ENCODE measurements at regions not wholly inside any gene's neighbourhood (a gene's known extent, or its start where the extent isn't known, plus 50 kb on each side); places are given as distances from the start of the nearest gene placed in this dataset.

DNA sequence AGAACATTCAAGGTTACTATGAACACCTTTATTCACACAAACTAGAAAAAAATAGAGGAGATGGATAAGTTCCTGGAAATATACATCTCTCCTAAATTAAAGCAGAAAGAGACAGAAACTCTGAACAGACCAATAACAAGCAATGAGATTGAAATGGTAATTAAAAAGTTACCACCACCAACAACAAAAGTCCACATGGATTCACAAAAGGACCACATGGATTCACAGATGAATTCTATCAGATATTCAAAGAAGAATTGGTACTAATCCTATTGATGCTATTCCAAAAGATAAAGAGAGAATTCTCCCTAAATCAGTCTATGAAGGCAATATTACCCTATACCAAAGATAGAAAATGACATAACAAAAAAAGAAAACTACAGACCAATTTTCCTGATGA lies 518.9 kb downstream of the PRDM9 start:
- no peaks in the 10 kb centered on the region for H3K79me2 ChIP-seq (ENCODE audit: insufficient read depth, low read length)
- no peaks in the 10 kb centered on the region for H4K20me1 ChIP-seq (ENCODE audit: insufficient read depth, low read length, poor library complexity, severe bottlenecking)
- no peak overlapping the region for H3K4me3 ChIP-seq (ENCODE audit: low read length, poor library complexity, severe bottlenecking)
- TF ChIP-seq, protein P1, sequence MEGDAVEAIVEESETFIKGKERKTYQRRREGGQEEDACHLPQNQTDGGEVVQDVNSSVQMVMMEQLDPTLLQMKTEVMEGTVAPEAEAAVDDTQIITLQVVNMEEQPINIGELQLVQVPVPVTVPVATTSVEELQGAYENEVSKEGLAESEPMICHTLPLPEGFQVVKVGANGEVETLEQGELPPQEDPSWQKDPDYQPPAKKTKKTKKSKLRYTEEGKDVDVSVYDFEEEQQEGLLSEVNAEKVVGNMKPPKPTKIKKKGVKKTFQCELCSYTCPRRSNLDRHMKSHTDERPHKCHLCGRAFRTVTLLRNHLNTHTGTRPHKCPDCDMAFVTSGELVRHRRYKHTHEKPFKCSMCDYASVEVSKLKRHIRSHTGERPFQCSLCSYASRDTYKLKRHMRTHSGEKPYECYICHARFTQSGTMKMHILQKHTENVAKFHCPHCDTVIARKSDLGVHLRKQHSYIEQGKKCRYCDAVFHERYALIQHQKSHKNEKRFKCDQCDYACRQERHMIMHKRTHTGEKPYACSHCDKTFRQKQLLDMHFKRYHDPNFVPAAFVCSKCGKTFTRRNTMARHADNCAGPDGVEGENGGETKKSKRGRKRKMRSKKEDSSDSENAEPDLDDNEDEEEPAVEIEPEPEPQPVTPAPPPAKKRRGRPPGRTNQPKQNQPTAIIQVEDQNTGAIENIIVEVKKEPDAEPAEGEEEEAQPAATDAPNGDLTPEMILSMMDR (conservative IDR thresholded peaks at IDR 0.05; ENCODE audit: low read length) = no peak
- TF ChIP-seq EZH2phosphoT487 (IDR thresholded peaks at IDR 0.05; ENCODE audit: borderline replicate concordance) = no peak
- no peaks in the 10 kb centered on the region for H3K27me3 ChIP-seq (ENCODE audit: insufficient read depth, low read length, poor library complexity, severe bottlenecking)
- H3K36me3 ChIP-seq (ENCODE audit: insufficient read depth, low read length) = no peaks in the 10 kb centered on the region
- no peaks in the 10 kb centered on the region for H3K9me2 ChIP-seq (replicated peaks; ENCODE audit: low read depth, low read length)
- no peaks in the 10 kb centered on the region for H3F3A ChIP-seq (ENCODE audit: low read depth)
- H3K4me2 ChIP-seq (ENCODE audit: low read depth, low read length, poor library complexity, severe bottlenecking) = no peak overlapping the region
- H2AFZ ChIP-seq (ENCODE audit: low read length) = no peak overlapping the region
- no peaks in the 10 kb centered on the region for H3K4me1 ChIP-seq (ENCODE audit: insufficient read depth, low read length, poor library complexity, severe bottlenecking)
- no peaks in the 10 kb centered on the region for H3K9me3 ChIP-seq (ENCODE audit: insufficient read depth, low read depth, low read length)
- H3K9ac ChIP-seq (ENCODE audit: low read depth, low read length, poor library complexity, severe bottlenecking) = no peak overlapping the region

DNA sequence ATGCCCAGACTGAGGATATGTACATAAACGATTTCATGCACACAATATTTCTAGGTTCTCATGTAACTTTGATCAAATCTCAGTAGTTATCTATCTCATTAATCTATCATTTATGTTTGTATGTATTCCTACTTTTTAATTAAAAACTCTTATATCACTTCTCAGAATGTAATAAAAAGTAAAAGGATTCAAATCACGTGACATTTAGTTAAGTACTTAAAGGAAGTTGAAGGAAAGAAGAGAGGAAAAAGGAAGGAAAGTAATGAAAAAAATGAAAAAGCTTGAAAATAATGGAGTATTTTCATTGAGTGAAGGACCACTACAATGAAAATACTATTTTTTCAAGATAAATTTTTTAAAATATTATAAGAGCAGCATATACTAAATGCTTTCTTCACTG lies 535.3 kb downstream of the PRDM9 start:
- H3K4me3 ChIP-seq (ENCODE audit: low read length, poor library complexity, severe bottlenecking) = no peak overlapping the region
- no peaks in the 10 kb centered on the region for H3K79me2 ChIP-seq (ENCODE audit: insufficient read depth, low read length)
- H3K4me2 ChIP-seq (ENCODE audit: low read depth, low read length, poor library complexity, severe bottlenecking) = no peak overlapping the region
- no peaks in the 10 kb centered on the region for H3K9me2 ChIP-seq (replicated peaks; ENCODE audit: low read depth, low read length)
- no peak overlapping the region for H3K9ac ChIP-seq (ENCODE audit: low read depth, low read length, poor library complexity, severe bottlenecking)
- no peak overlapping the region for H2AFZ ChIP-seq (ENCODE audit: low read length)
- no peaks in the 10 kb centered on the region for H3K36me3 ChIP-seq (ENCODE audit: insufficient read depth, low read length)
- TF ChIP-seq EZH2phosphoT487 (IDR thresholded peaks at IDR 0.05; ENCODE audit: borderline replicate concordance) = no peak
- TF ChIP-seq, protein P1 (conservative IDR thresholded peaks at IDR 0.05; ENCODE audit: low read length) = no peak
- H3K27me3 ChIP-seq (ENCODE audit: insufficient read depth, low read length, poor library complexity, severe bottlenecking) = no peaks in the 10 kb centered on the region
- no peaks in the 10 kb centered on the region for H3F3A ChIP-seq (ENCODE audit: low read depth)
- H3K4me1 ChIP-seq (ENCODE audit: insufficient read depth, low read length, poor library complexity, severe bottlenecking) = no peaks in the 10 kb centered on the region
- H3K9me3 ChIP-seq (ENCODE audit: insufficient read depth, low read depth, low read length) = no peaks in the 10 kb centered on the region
- no peaks in the 10 kb centered on the region for H4K20me1 ChIP-seq (ENCODE audit: insufficient read depth, low read length, poor library complexity, severe bottlenecking)

DNA sequence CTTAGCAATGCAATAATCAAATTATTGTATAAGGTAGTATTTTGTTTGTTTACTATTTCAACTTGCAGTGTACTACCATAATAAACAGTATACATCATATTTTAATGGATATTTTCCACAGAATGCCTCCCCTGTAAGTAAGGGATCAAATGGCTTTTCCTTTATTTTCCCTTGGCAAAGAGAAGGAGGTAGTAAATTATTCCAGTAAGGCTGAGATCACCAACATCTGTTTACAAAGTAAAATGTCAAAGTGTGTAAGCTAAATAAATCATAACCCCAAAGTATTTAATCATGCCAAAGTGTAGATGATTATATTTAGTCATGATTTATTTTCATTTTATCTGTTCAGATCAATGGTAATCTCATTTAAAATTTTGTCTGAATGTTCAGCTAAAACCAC lies 537.6 kb downstream of the PRDM9 start:
- no peak overlapping the region for H3K4me2 ChIP-seq (ENCODE audit: low read depth, low read length, poor library complexity, severe bottlenecking)
- H3K9ac ChIP-seq (ENCODE audit: low read depth, low read length, poor library complexity, severe bottlenecking) = no peak overlapping the region
- H2AFZ ChIP-seq (ENCODE audit: low read length) = no peak overlapping the region
- no peaks in the 10 kb centered on the region for H3K79me2 ChIP-seq (ENCODE audit: insufficient read depth, low read length)
- TF ChIP-seq EZH2phosphoT487 (IDR thresholded peaks at IDR 0.05; ENCODE audit: borderline replicate concordance) = no peak
- TF ChIP-seq, protein P1 (conservative IDR thresholded peaks at IDR 0.05; ENCODE audit: low read length) = no peak
- no peaks in the 10 kb centered on the region for H3K9me2 ChIP-seq (replicated peaks; ENCODE audit: low read depth, low read length)
- H3K36me3 ChIP-seq (ENCODE audit: insufficient read depth, low read length) = no peaks in the 10 kb centered on the region
- H3K27me3 ChIP-seq (ENCODE audit: insufficient read depth, low read length, poor library complexity, severe bottlenecking) = no peaks in the 10 kb centered on the region
- no peaks in the 10 kb centered on the region for H3F3A ChIP-seq (ENCODE audit: low read depth)
- no peaks in the 10 kb centered on the region for H3K4me1 ChIP-seq (ENCODE audit: insufficient read depth, low read length, poor library complexity, severe bottlenecking)
- H3K9me3 ChIP-seq (ENCODE audit: insufficient read depth, low read depth, low read length) = no peaks in the 10 kb centered on the region
- H3K4me3 ChIP-seq (ENCODE audit: low read length, poor library complexity, severe bottlenecking) = no peak overlapping the region
- no peaks in the 10 kb centered on the region for H4K20me1 ChIP-seq (ENCODE audit: insufficient read depth, low read length, poor library complexity, severe bottlenecking)

Data from Loucy (cell line).